ENCODE measurements at regions not wholly inside any gene's neighbourhood (a gene's known extent, or its start where the extent isn't known, plus 50 kb on each side); places are given as distances from the start of the nearest gene placed in this dataset.

DNA sequence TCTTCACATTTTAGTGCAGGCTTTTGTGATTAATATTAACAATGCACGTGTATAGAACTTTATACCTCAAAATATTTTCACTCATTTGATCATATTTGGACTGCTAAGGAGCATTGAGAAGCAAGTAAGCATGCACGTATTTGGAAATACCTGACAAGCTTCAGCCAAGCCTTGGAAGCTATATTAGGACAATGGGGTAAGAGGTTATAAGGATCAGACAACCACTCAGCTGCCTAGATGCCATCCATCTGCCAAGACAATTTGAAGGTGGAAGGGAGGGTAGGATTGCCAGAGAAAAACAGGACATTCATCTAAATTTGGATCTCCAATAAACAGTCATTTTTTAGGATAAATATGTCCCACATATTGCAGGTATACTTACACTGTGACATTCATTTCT lies 394.9 kb upstream of the CFAP20DC start:
- no peaks in the 10 kb centered on the region for H3K9me3 ChIP-seq
- CTCF ChIA-PET, result no interaction called here
- 28% methylated on average over 2 of the region's 2 CpGs for WGBS (ENCODE audit: missing lambda C conversion rate)
- H3K4me1 ChIP-seq, result no peaks in the 10 kb centered on the region
- TF ChIP-seq, protein P1, sequence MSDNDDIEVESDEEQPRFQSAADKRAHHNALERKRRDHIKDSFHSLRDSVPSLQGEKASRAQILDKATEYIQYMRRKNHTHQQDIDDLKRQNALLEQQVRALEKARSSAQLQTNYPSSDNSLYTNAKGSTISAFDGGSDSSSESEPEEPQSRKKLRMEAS (IDR thresholded peaks at IDR 0.05), result no peak
- TF ChIP-seq POLR2A (IDR thresholded peaks at IDR 0.05; ENCODE audit: low read length) (no peak), SREBF2 (IDR thresholded peaks at IDR 0.05) (no peak), GATA3 (IDR thresholded peaks at IDR 0.05; ENCODE audit: borderline replicate concordance) (no peak), MYC (IDR thresholded peaks at IDR 0.05; ENCODE audit: borderline replicate concordance, low read length) (no peak), JUN (IDR thresholded peaks at IDR 0.05) (no peak), ESRRA (IDR thresholded peaks at IDR 0.05; ENCODE audit: borderline replicate concordance, low read length) (no peak), EHMT2 (IDR thresholded peaks at IDR 0.05; ENCODE audit: low read depth) (no peak), KDM1A (IDR thresholded peaks at IDR 0.05; ENCODE audit: low read depth) (no peak), ZSCAN20 (CRISPR knock-in tag; IDR thresholded peaks at IDR 0.05) (no peak), RFX5 (IDR thresholded peaks at IDR 0.05) (no peak), NPAS2 (CRISPR knock-in tag; IDR thresholded peaks at IDR 0.05; ENCODE audit: borderline replicate concordance) (no peak), MAFK (IDR thresholded peaks at IDR 0.05; ENCODE audit: partially characterized antibody) (no peak)
- TF ChIP-seq, protein P2, sequence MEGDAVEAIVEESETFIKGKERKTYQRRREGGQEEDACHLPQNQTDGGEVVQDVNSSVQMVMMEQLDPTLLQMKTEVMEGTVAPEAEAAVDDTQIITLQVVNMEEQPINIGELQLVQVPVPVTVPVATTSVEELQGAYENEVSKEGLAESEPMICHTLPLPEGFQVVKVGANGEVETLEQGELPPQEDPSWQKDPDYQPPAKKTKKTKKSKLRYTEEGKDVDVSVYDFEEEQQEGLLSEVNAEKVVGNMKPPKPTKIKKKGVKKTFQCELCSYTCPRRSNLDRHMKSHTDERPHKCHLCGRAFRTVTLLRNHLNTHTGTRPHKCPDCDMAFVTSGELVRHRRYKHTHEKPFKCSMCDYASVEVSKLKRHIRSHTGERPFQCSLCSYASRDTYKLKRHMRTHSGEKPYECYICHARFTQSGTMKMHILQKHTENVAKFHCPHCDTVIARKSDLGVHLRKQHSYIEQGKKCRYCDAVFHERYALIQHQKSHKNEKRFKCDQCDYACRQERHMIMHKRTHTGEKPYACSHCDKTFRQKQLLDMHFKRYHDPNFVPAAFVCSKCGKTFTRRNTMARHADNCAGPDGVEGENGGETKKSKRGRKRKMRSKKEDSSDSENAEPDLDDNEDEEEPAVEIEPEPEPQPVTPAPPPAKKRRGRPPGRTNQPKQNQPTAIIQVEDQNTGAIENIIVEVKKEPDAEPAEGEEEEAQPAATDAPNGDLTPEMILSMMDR (IDR thresholded peaks at IDR 0.05), result no peak
- ATAC-seq (no peak), FAIRE-seq (no peak), DNase-seq (ENCODE audit: low read depth in 1 of 2, low spot score in 1 of 2) (no peak)
- POLR2A ChIA-PET, result no interaction called here
- H3K4me3 ChIP-seq, result no peak overlapping the region
- H3K27ac ChIP-seq, result no peak overlapping the region
- H3K4me2 ChIP-seq, result no peak overlapping the region

DNA sequence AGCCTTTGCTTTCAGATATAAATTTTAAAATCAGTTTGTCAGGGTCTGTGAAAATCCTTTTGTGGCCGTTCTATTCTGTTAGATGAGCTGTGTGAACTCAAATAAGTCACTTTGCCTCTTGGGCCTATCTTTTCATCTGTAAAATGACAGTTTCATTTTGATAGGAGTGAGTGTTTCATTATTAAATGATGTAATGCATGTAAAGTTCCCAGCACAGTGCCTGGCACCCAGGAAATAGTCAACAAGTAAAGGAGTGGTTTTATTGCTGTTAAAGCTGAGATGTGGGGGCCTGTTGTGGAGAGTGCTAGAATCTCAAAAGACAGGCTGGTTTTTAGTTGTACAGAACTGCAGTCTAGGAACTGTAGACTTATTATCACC lies 394.5 kb upstream of the CFAP20DC start:
- no peak overlapping the region for H3K4me3 ChIP-seq
- WGBS (ENCODE audit: missing lambda C conversion rate), result 4% methylated on average over 1 of the region's 1 CpG
- DNase-seq (ENCODE audit: low read depth in 1 of 2, low spot score in 1 of 2), result no peak
- ChIA-PET POLR2A (no interaction called here), CTCF (interaction anchor here (1.6 kb wide), 1 partner anchor 11 kb away, joined by 3 read pairs; no protein-coding TSS in a partner anchor)
- H3K4me1 ChIP-seq, result no peaks in the 10 kb centered on the region
- no peak for TF ChIP-seq HOXA7 (CRISPR knock-in tag; IDR thresholded peaks at IDR 0.05)
- TF ChIP-seq RFX5 (IDR thresholded peaks at IDR 0.05), result no peak
- no peak for TF ChIP-seq MAFK (IDR thresholded peaks at IDR 0.05; ENCODE audit: partially characterized antibody)
- TF ChIP-seq RARB (CRISPR knock-in tag; IDR thresholded peaks at IDR 0.05), result no peak
- H3K9me3 ChIP-seq, result no peaks in the 10 kb centered on the region
- H3K4me2 ChIP-seq, result no peak overlapping the region
- ATAC-seq, result no peak
- no peak for FAIRE-seq
- no peak overlapping the region for H3K27ac ChIP-seq

DNA sequence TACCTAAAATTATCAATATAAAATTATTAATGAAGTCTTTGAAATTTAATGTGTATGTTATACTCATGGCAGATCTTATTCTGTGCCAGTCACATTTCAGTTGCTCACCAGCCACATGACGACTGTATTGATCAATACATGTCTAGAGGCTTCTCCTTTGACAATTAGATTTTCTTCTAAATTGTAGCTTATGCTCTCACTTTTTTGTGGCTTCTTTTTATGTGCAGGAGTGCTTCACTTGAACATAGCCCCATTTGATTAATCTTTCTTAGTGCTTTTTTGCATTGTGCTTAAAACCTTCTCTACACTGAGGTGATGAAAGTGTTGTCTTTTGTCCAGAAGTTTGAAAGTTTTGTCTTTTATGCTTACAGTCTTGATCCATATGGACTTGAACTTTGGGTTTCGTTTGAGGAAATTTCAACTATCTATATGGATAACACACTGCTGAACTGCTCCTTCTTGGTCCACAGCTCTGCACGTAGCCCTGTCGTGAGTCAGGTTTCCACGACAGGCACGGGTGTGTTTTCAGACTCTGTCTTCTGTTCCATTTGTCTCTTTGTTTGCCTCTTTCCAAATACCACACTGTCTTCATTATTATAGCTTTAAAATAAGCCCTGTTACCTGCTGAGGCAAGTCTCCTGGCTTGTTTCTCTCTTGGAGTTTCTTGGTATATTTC lies 393.9 kb upstream of the CFAP20DC start:
- ChIA-PET CTCF (interaction anchor here (1.6 kb wide), 1 partner anchor 10 kb away, joined by 3 read pairs; no protein-coding TSS in a partner anchor), POLR2A (no interaction called here)
- 20% methylated on average over 6 of the region's 6 CpGs for WGBS (ENCODE audit: missing lambda C conversion rate)
- Histone ChIP-seq H3K27ac (no peak overlapping the region), H3K4me2 (no peak overlapping the region), H3K9me3 (no peaks in the 10 kb centered on the region), H3K4me3 (no peak overlapping the region), H3K4me1 (no peaks in the 10 kb centered on the region)
- ATAC-seq (no peak), FAIRE-seq (no peak), DNase-seq (ENCODE audit: low read depth in 1 of 2, low spot score in 1 of 2) (no peak)
- TF ChIP-seq EP300 (IDR thresholded peaks at IDR 0.05) (no peak), FOSL2 (IDR thresholded peaks at IDR 0.05) (no peak), FOSL2 (CRISPR knock-in tag; IDR thresholded peaks at IDR 0.05) (no peak)

DNA sequence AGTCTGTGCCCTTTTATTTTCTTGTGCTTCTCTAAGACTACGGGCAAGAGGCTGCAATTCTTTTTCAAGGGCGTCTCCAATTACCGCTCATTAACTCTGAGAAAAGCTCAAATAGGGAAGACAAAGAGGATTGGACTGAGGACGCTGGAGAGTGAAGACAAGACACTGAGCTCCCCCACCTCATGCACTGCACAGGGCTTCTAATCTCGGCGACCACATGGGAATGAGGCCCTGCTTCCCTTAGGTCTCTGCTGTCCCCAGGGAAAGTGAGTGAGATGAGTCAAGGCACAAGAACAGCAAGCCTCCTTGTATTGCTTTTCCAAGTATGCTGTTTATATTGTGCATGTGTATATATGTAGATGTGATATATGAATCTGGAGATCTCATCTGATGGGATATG lies 392.2 kb upstream of the CFAP20DC start:
- H3K4me1 ChIP-seq, result no peaks in the 10 kb centered on the region
- no peaks in the 10 kb centered on the region for H3K9me3 ChIP-seq
- H3K4me2 ChIP-seq, result no peak overlapping the region
- POLR2A ChIA-PET, result no interaction called here
- no peak for FAIRE-seq
- DNase-seq (ENCODE audit: low read depth in 1 of 2, low spot score in 1 of 2), result no peak
- H3K27ac ChIP-seq, result no peak overlapping the region
- CTCF ChIA-PET, result no interaction called here
- 45% methylated on average over 6 of the region's 6 CpGs for WGBS (ENCODE audit: missing lambda C conversion rate)
- ATAC-seq, result no peak
- H3K4me3 ChIP-seq, result no peak overlapping the region
- TF ChIP-seq CBX8 (IDR thresholded peaks at IDR 0.05) (no peak), EHF (CRISPR knock-in tag; IDR thresholded peaks at IDR 0.05) (no peak), KDM5A (IDR thresholded peaks at IDR 0.05) (no peak), POLR2AphosphoS2 (conservative IDR thresholded peaks at IDR 0.05; ENCODE audit: low read length) (no peak)
- TF ChIP-seq, protein P3, sequence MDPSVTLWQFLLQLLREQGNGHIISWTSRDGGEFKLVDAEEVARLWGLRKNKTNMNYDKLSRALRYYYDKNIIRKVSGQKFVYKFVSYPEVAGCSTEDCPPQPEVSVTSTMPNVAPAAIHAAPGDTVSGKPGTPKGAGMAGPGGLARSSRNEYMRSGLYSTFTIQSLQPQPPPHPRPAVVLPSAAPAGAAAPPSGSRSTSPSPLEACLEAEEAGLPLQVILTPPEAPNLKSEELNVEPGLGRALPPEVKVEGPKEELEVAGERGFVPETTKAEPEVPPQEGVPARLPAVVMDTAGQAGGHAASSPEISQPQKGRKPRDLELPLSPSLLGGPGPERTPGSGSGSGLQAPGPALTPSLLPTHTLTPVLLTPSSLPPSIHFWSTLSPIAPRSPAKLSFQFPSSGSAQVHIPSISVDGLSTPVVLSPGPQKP (IDR thresholded peaks at IDR 0.05; ENCODE audit: low read depth, low read length), result no peak
